ENCODE measurements at regions not wholly inside any gene's neighbourhood (a gene's known extent, or its start where the extent isn't known, plus 50 kb on each side); places are given as distances from the start of the nearest gene placed in this dataset.

- no peak for TF ChIP-seq JUND (IDR thresholded peaks at IDR 0.05)
- no peak for TF ChIP-seq EZH2 (IDR thresholded peaks at IDR 0.05)
- no peak for TF ChIP-seq SP1 (IDR thresholded peaks at IDR 0.05; ENCODE audit: low read depth)
- no peak for TF ChIP-seq CTCF (IDR thresholded peaks at IDR 0.05 in 2 of 3, conservative IDR thresholded peaks at IDR 0.05 in 1 of 3; ENCODE audit: borderline replicate concordance in 1 of 3, insufficient read depth in 1 of 3, low read depth in 2 of 3, low read length in 2 of 3)
- TF ChIP-seq ELF1 (IDR thresholded peaks at IDR 0.05; ENCODE audit: borderline replicate concordance, low read depth): no peak
- no peak for TF ChIP-seq POLR2A (IDR thresholded peaks at IDR 0.05; ENCODE audit: borderline replicate concordance, extremely low read depth, insufficient read depth, insufficient read length)
Measured at GRCh38 chr1:90417126-90417525, 300.0 kb downstream of the BARHL2 start.
